NCI-H510A (cell line): ENCODE measurements at regions not wholly inside any gene's neighbourhood (a gene's known extent, or its start where the extent isn't known, plus 50 kb on each side); places are given as distances from the start of the nearest gene placed in this dataset.

Experiments used
- DNase-seq: peaks from one replicate; lab custom pipeline; 2025; lab: John Stamatoyannopoulos, UW

GRCh38 chr5:5685737-5686136 lies 263.3 kb downstream of the ICE1 start:
- DNase-seq = no peak

GRCh38 chr5:5683174-5683573 lies 260.7 kb downstream of the ICE1 start:
- DNase-seq = no peak

- no peak for DNase-seq
These were observed 256.4 kb downstream of the ICE1 start for GRCh38 chr5:5678909-5679308.

DNA sequence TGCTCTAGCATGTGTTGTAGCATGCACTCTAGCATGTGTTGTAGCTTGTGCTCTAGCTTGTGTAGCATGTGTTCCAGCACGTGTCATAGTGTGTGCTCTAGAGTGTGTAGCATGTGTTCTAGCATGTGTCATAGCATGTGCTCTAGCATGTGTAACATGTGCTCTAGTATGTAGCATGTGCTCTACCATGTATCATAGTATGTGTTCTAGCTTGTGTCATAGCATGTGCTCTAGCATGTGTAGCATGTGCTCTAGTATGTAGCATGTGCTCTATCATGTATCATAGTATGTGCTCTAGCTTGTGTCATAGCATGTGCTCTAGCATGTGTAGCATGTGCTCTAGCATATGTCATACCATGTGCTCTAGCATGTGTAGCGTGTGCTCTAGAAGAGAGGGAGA lies 255.3 kb downstream of the ICE1 start:
- no peak for DNase-seq

- no peak for DNase-seq
These were observed 253.7 kb downstream of the ICE1 start for GRCh38 chr5:5676218-5676617.

- DNase-seq = no peak
These were observed 253.0 kb downstream of the ICE1 start for GRCh38 chr5:5675511-5675910.

GRCh38 chr5:5671823-5672222 lies 249.3 kb downstream of the ICE1 start:
- DNase-seq = no peak

DNA sequence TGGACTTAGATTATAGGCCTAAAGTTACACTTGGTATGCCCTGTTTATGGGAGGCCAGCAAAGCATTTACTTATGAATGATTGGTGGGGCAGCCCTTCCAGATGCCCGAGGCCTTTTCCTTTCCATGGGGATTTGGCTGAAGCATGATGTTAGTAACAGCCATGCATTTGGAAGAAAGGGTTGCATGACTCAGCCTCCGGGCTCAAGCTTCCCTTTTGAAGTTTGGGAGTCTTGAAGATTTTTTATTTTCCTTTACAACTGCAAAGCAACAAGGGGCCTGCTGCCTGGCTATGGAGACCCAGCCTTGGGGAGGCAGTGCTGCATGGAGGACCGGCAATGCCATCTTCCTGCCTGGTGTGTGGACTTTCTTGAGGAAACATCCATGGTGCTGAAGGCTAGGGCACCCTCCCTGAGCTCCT lies 244.7 kb downstream of the ICE1 start:
- DNase-seq = no peak

DNA sequence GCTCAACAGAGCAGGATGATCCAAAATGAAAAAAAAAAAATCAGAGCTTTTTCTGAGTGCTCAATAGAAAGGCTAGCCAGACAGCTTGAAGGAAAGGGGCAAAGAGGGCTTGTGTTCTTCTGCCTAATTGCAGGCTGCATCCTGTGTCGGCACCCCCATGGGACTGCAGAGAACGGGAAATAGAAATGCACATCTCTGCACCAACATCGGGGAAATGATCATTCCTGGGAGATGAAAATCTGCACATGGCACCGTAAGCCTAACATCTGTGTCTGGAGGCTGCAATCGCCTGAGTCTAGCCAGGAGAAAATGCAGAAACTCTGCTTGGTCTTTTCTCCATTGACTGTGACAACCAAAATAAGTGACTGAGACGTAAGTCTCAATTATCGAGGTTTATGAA lies 243.9 kb downstream of the ICE1 start:
- DNase-seq = no peak

GRCh38 chr5:5666076-5666365 lies 243.5 kb downstream of the ICE1 start:
- no peak for DNase-seq

GRCh38 chr5:5665225-5666075 lies 243.0 kb downstream of the ICE1 start:
- DNase-seq = no peak

DNA sequence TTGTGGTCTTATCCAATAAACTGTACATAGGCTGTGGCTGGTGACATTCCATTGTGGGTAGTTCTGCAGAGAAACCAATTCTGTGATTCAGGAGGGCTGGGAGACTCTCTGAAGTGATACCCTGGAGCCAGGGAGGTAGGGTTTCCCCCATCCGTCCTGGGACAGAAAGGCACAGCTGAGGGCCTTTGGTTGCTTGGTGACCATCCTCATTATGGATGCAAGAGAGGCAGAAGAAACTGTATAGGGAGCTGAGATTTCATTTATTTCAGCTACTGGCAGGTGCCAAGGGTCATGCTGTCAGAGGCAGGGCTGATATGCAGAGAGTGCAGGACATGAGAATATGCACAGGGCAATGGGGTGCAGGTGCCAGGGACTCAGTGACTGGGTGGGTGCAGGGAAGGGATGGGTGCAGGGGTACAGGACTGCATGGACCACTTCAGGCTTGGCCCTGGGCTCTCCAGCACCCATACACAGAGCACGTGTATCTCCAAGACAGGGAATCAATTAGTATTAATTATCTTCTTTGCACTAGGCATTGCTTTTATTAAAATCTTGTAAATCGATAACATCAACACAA lies 236.5 kb downstream of the ICE1 start:
- DNase-seq = no peak

- DNase-seq = no peak
These were observed 235.7 kb downstream of the ICE1 start for GRCh38 chr5:5658226-5658625.

DNA sequence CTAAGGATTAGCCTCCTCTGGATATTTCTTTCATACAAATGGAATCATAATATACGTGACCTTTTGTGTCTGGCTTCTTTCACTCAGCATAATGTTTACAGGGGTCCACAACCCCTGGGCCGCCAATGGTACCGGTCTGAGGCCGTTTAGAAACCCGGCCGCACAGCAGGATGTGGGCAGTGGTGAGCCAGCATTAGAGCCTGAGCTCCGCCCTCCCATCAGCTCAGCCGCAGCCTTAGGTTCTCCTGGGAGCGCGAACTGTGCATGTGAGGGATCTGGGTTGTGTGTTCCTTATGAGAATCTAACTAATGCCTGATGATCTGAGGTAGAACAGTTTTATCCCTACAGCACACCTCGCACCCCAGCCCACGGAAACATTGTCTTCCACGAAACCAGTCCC lies 229.7 kb downstream of the ICE1 start:
- DNase-seq = no peak

- no peak for DNase-seq
These were observed 228.5 kb downstream of the ICE1 start for GRCh38 chr5:5650949-5651348.

DNA sequence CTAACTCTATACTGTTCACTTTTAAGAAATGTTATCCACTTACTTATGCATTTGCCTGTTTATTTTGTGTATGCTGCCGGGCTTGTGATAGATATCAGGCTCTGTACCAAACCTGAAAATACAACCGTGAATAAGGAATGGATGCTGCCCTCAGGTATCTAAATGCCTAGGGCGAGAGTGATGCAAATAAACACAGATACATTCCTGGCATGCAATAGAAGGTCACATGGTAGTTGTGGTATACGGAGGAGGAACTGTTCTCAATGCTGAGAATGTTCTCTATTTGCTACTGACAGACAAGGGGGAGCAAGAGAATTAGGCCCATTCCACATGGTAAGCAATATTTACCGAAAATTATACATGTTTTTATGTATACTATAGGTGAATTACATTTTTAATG lies 227.8 kb downstream of the ICE1 start:
- DNase-seq = no peak

DNA sequence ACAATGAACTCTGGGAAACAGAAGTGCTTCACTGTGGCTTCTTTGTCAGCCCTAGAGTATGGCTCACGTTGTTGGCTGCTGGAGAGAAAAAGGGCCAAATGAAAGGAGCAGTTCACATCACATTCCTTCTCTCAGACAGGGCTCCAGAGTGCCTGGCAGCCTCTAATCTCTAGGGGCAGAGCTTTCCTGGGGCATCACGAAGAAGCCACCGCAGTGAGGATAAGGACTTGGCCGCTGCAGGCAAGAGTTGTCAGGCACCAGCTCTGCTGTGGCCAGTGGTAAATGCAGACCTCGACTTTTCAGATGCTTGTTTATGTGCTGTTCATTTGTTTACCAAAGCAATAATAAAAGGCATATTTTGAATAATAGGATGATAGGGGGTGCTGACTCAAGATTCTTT lies 227.2 kb downstream of the ICE1 start:
- DNase-seq = no peak

DNA sequence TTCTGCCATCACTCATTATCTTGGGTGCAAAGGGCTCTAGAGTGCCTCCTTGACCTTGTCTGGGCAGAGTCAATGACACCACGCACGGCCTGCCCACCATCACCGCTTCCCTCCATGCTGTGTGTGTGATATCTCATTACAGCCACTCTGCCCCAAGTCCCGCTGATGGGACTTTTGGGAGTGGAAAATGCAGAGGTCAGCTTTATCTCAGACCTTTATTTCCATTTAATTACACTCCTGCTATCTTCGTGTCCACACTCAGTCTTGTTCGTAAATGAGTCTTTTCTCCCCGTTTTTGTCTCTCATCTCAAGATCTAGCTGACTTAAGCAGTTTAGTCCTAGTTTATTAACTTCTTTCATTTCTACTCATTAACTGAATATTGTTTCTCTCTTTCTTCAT lies 226.2 kb downstream of the ICE1 start:
- no peak for DNase-seq

DNA sequence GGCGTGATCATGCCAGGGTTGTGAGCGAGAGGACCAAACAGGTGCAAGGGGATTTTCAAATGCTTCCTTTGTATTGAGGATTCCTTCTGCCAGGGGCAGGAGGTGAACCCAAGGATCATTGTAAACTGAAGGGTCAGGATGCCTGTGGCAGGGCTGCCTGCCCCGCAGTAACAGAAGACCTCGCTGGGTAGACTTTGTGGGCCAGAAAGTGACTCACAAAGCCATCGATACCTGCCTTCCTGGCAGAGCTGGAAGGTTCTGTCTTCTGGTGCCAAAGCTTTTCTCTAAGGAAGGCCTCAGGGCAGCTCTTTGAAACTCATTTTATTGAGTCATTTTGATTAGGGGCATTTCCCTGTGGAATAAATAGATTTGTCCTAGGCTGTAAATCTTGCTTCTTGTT lies 223.4 kb downstream of the ICE1 start:
- DNase-seq = no peak

- DNase-seq = no peak
These were observed 222.7 kb downstream of the ICE1 start for GRCh38 chr5:5645198-5645597.

DNA sequence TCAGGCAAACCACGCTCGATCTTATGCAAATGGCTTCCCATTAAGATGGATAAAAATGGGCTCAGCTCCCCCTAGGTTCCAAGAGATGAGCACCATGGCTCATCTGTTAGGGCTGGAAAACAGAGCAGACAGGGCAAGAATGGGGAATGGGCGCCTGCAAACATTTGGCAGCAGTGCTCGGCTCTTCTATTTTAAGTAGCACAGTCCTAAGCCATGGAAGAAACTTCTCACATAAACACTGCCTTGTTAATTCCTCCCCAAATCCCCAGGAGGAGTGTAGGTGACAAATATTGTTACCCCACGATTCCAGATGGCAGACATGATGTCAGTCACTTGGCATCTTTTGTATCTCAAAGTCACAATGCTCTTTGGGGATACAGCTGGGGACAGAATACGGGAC lies 221.8 kb downstream of the ICE1 start:
- no peak for DNase-seq

DNA sequence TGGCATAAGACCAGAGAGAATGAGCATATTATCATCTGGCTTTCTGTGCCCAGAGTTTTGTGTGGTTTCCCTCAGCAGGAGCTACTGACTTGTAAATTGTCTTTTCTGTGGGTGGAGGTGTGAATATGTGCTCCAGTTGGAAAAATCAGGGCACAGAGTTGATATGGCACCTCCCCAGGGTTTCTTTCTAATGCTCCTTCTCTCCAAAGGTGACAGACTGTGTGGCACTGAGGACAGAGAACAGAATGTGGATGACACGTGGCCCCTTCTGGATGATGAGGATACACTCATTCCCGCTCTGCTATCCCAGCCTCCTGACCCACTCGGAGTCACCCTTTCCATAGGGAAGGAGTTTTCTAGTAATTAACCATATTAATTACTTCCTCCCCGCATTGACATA lies 221.0 kb downstream of the ICE1 start:
- no peak for DNase-seq

DNA sequence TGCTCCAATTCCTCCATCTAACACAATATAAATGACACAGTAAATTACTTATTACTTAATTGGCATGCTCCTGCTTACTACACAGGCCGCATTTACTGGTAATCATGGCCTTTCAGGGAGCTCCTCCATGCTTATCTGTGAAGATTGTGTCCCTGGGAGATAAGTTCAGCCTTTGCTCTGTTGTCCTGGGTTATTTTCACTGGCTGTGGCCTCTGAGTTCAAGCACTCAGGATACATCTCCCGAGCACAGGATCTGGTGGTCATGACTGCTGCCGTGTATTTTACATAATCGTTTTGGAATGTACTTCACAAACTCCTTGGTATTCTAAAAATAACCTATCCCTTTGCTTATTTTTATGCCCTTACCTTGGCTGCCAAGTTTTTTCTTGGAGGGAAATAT lies 215.7 kb downstream of the ICE1 start:
- DNase-seq = no peak

- DNase-seq = no peak
These were observed 214.7 kb downstream of the ICE1 start for GRCh38 chr5:5637173-5637572.
